Heart left ventricle (tissue), 13 donors: ENCODE measurements at regions not wholly inside any gene's neighbourhood (a gene's known extent, or its start where the extent isn't known, plus 50 kb on each side); places are given as distances from the start of the nearest gene placed in this dataset.

Source experiments
- POLR2A ChIP-seq, 2 donors: fragments of 450-650 bp; IDR thresholded peaks; one replicate each; pipeline ENCODE4 v1.6.1; 2017; ENCODE audit warnings: antibody characterized with exemption in 2 of 2, mild to moderate bottlenecking in 2 of 2, moderate library complexity in 2 of 2
- TF ChIP-seq, protein P1 (sequence below), 12 donors: fragments of 200-600 bp; sonication (generic) in 4 of 12; IDR thresholded peaks; one replicate each; pipeline versions ENCODE4 v1.5.0 to v1.8.0; 2018 to 2022; ENCODE audit warnings: antibody characterized with exemption in 12 of 12, mild to moderate bottlenecking in 5 of 12
- donor health status: ischemic (EF 13 %, LVEDD 7.1; RV severe dilation, severe dysfunction).
- donor health status: DM: no; HTN: yes; CAD: no.
- donor health status: DM: no; HTN: no; CAD: no.
- donor health status: ischemic (EF 25% LVEDD 6.9; RV normal size, moderate dysfunction).
- donor health status: ischemic (EF 25% LVEDD 5.7; RV mildly dilated, moderate dysfunction).
- donor health status: ischemic (EF 35%, LVEDD 5.7; RV mildly dilated, moderate dysfunction).
- donor health status: nonischemic (EF 11% LVEDD 7.7; RV severe dilation, severe dysfunction).
- donor health status: DM: yes; HTN: yes; CAD: no.
- donor health status: PGD.
- donor health status: ischemic (EF 29% LVEDD 5.4; RV normal size, mild dysfunction).
- donor health status: nonischemic (EF 23%, LVEDD 6.1; RV moderate dilation, normal function).

DNA sequence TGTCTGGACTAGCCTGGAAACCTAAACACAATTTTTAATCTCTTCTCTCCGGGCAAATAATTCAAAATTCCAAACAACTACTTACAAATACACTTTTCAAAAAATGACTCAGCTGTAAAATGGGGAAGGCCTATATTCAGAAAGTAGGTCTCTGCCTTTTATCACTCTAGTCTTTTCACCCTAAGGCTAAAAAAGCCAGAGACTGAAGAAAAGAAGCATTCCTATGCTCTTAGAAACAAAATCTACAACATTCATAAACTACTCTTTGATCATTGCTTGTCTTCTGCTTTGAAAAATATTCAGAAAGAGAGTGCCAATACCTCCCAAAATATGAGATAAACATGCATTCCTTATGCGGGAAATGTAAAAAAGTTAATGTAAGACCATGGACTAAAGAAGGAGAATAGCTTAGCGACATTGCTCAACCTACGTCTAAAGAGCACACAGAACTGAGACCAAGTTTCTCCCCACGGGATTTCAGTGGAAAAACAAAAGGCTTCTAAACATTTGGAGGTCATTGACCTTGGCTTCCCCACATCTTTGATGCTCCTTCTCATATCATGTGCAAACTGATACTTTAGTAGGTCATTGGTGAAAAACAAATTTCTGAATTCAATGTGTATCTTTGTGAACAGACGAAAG is 74.4 kb upstream of the EPB41L3 start:
- TF ChIP-seq, protein P1, sequence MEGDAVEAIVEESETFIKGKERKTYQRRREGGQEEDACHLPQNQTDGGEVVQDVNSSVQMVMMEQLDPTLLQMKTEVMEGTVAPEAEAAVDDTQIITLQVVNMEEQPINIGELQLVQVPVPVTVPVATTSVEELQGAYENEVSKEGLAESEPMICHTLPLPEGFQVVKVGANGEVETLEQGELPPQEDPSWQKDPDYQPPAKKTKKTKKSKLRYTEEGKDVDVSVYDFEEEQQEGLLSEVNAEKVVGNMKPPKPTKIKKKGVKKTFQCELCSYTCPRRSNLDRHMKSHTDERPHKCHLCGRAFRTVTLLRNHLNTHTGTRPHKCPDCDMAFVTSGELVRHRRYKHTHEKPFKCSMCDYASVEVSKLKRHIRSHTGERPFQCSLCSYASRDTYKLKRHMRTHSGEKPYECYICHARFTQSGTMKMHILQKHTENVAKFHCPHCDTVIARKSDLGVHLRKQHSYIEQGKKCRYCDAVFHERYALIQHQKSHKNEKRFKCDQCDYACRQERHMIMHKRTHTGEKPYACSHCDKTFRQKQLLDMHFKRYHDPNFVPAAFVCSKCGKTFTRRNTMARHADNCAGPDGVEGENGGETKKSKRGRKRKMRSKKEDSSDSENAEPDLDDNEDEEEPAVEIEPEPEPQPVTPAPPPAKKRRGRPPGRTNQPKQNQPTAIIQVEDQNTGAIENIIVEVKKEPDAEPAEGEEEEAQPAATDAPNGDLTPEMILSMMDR (IDR thresholded peaks at IDR 0.05) = no peak
- no peak for TF ChIP-seq POLR2A (IDR thresholded peaks at IDR 0.05)
